Epithelial cell of esophagus (primary cell): ENCODE measurements at regions not wholly inside any gene's neighbourhood (a gene's known extent, or its start where the extent isn't known, plus 50 kb on each side); places are given as distances from the start of the nearest gene placed in this dataset.

Experiments
- DNase-seq: peaks from one replicate; pipeline ENCODE4 v3.0.0; 2010; ENCODE audit warnings: low read depth
- H3K4me3 ChIP-seq: 2 replicates; pipeline ENCODE4 v1.5.1; 2011; ENCODE audit warnings: mild to moderate bottlenecking, low read length, control low read depth
- TF ChIP-seq, protein P1 (sequence below): IDR thresholded peaks from 2 replicates; pipeline ENCODE4 v1.5.1; 2011; ENCODE audit warnings: low read depth, mild to moderate bottlenecking, low read length, control low read depth, inconsistent platforms; ENCODE audit not compliant: insufficient read depth; ENCODE audit errors: missing control alignments

DNA sequence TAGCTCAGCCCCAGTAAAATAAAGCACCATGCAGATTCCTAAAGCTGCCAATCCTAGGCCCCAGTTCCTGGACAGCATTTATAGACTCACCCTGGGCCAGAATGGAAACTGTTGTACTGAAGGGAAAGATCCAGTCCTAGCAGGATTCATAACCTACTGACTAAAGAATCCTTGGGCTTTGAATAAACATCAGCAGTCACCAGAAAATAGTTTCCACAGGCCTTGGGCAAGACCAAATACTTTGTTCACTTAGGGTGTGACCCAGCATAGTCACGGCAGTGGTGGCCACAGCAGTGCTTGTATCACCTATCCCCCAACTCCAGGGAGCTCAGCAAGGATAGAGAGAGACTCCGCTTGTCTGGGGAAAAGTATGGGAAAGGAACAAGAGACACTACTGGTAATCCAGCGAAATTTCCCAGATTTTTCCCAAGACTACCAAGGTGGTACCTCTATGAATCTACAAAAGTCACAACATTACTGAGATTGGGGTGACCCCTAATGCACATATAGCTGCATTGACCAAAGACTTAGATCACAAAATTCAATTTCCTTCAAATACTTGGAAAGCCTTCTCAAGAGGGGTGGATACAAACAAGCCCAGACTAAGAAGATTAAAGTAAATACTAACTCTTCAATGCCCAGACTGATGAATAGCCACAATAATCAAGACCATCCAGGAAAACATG lies 748.1 kb upstream of the LRATD1 start:
- DNase-seq, result peak; percentile 13
- TF ChIP-seq, protein P1, sequence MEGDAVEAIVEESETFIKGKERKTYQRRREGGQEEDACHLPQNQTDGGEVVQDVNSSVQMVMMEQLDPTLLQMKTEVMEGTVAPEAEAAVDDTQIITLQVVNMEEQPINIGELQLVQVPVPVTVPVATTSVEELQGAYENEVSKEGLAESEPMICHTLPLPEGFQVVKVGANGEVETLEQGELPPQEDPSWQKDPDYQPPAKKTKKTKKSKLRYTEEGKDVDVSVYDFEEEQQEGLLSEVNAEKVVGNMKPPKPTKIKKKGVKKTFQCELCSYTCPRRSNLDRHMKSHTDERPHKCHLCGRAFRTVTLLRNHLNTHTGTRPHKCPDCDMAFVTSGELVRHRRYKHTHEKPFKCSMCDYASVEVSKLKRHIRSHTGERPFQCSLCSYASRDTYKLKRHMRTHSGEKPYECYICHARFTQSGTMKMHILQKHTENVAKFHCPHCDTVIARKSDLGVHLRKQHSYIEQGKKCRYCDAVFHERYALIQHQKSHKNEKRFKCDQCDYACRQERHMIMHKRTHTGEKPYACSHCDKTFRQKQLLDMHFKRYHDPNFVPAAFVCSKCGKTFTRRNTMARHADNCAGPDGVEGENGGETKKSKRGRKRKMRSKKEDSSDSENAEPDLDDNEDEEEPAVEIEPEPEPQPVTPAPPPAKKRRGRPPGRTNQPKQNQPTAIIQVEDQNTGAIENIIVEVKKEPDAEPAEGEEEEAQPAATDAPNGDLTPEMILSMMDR, result no peak
- no peak overlapping the region for H3K4me3 ChIP-seq

GRCh38 chr2:13901526-13901925 lies 731.0 kb upstream of the LRATD1 start:
- TF ChIP-seq, protein P1, result no peak
- DNase-seq, result no peak
- H3K4me3 ChIP-seq, result no peak overlapping the region

GRCh38 chr2:13905831-13906230 lies 726.7 kb upstream of the LRATD1 start:
- TF ChIP-seq, protein P1, result no peak
- H3K4me3 ChIP-seq, result no peak overlapping the region
- DNase-seq, result no peak

DNA sequence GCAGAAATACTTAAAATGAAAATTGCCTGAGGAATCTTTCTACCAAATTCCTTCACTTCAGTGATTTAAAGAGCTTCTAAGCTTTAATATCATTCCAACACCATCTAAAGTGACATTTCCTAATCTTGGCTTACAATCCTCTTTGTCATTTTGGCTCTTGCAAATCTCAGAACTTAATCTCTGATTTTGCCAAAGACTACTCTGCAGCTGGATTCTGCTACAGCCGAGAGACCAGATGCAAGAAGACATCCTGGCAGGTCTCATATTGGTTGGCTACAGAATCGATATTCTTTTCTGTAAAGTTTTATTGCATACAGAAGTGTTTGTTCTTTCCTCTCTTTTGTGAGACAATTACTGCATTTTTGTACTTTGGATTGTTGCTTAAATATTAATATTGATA lies 716.5 kb upstream of the LRATD1 start:
- TF ChIP-seq, protein P1, result no peak
- no peak overlapping the region for H3K4me3 ChIP-seq
- no peak for DNase-seq

GRCh38 chr2:13917958-13918357 lies 714.6 kb upstream of the LRATD1 start:
- no peak overlapping the region for H3K4me3 ChIP-seq
- TF ChIP-seq, protein P1, result no peak
- no peak for DNase-seq

DNA sequence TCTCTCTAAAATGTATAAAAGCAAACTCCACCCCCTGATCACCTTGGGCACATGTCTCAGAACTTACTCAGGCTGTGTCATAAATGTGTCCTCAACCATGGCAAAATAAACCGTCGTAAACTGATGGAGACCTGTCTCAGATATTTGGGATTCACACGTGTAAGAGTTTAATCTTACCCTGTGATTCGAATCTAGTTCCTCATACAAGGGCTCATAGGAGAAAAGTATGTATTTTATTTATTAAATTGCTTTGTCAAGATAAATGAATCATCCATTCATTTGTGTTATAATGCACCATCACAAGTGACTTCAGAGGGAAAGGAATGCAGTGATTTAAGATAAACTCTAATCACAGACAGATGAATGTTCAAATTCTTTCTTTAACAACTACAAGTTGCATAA lies 712.5 kb upstream of the LRATD1 start:
- H3K4me3 ChIP-seq, result no peak overlapping the region
- TF ChIP-seq, protein P1, result no peak
- peak; percentile 57 for DNase-seq

DNA sequence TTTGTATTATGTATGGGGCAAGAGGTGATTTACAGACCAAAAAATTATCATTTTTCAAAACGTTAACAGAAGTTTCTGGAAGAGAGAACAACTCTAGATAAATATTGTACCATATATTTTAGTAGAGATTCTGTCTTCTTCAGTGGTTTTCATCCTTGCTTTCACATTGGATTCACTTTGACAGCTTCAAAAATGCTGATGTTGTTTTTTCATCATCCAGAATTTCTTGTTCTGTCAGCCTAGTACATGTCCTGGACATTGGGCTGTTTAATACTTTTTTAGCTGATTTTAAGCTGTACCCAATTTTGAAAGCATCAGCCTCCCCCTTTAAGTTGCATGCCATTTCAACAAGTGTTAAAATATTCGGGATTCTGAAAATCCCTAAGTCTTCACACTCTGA lies 711.3 kb upstream of the LRATD1 start:
- TF ChIP-seq, protein P1, result no peak
- no peak overlapping the region for H3K4me3 ChIP-seq

More for the DNA sequence above, 711.3 kb upstream of the LRATD1 start:
- DNase-seq, result no peak
